Lung (tissue), 11 donors: ENCODE measurements at regions not wholly inside any gene's neighbourhood (a gene's known extent, or its start where the extent isn't known, plus 50 kb on each side); places are given as distances from the start of the nearest gene placed in this dataset.

Source experiments
- ATAC-seq: fragments of 200-7000 bp; cut with Tn5 transposase; one replicate; pipeline ENCODE4 v1.9.1; 2020; ENCODE audit warnings: moderate number of reproducible peaks; ENCODE audit not compliant: insufficient read depth, low FRiP score
- DNase-seq, 3 donors: peaks; one replicate each; pipeline ENCODE4 v3.0.0-alpha.2; 2013 to 2017
- H3K27ac ChIP-seq, 2 donors: one replicate each; pipeline ENCODE4 v1.5.1; 2013; ENCODE audit warnings: mild to moderate bottlenecking in 2 of 2, moderate library complexity in 2 of 2, control low read depth in 1 of 2, inconsistent platforms in 1 of 2, low read depth in 1 of 2, low read length in 1 of 2
- H3K27me3 ChIP-seq, 3 donors: one replicate each; pipeline ENCODE4 v1.5.1; 2013; ENCODE audit warnings: low read length in 2 of 3; ENCODE audit not compliant: control insufficient read depth in 3 of 3, insufficient read depth in 3 of 3
- H3K36me3 ChIP-seq, 4 donors: one replicate each; pipeline ENCODE4 v1.5.1; 2013; ENCODE audit warnings: low read length in 4 of 4, mild to moderate bottlenecking in 1 of 4, moderate library complexity in 1 of 4; ENCODE audit not compliant: control insufficient read depth in 4 of 4, insufficient read depth in 4 of 4
- H3K4me1 ChIP-seq, 5 donors: one replicate each; pipeline ENCODE4 v1.5.1; 2013; ENCODE audit warnings: low read length in 5 of 5, mild to moderate bottlenecking in 2 of 5, moderate library complexity in 1 of 5; ENCODE audit not compliant: control insufficient read depth in 5 of 5, insufficient read depth in 5 of 5
- H3K4me3 ChIP-seq: one replicate; pipeline ENCODE4 v1.5.1; 2013; ENCODE audit warnings: mild to moderate bottlenecking, control low read depth, moderate library complexity
- H3K9ac ChIP-seq, 2 donors: one replicate each; pipeline ENCODE4 v1.5.1; 2013; ENCODE audit warnings: low read length in 2 of 2, control low read depth in 1 of 2; ENCODE audit not compliant: insufficient read depth in 1 of 2
- H3K9me3 ChIP-seq, 4 donors: one replicate each; pipeline ENCODE4 v1.5.1; 2013; ENCODE audit warnings: low read length in 3 of 4, mild to moderate bottlenecking in 1 of 4, moderate library complexity in 1 of 4; ENCODE audit not compliant: control insufficient read depth in 4 of 4, insufficient read depth in 3 of 4
- CTCF ChIP-seq: IDR thresholded peaks from 2 replicates; pipeline ENCODE4 v1.5.1; 2012; ENCODE audit warnings: mild to moderate bottlenecking; ENCODE audit errors: control extremely low read depth, extremely low read depth
- WGBS, 2 donors: extraction: QIAGEN DNeasy Blood & Tissue Kit; methylation state at CpG; one replicate each; pipeline ENCODE4 v1.1.7; 2013; 5-methylcytosine and 5-hydroxymethylcytosine counted together
- donor health status: control.
- donor health status: control.
- donor health status: Bipolar disorder and iron deficiency.
- donor health status: healthy.
- donor health status: DM: yes; HTN: yes; CAD: no.

GRCh38 chr22:46074771-46075551 lies 75.4 kb upstream of the PPARA start:
- no peak for TF ChIP-seq CTCF
- peak overlapping the region; percentile 55 to 96 for H3K9ac ChIP-seq

GRCh38 chr22:46075764-46076531 lies 74.4 kb upstream of the PPARA start:
- 41 to 68% methylated on average over 15 of the region's 15 CpGs for WGBS, 2 donors
- Histone ChIP-seq H3K4me1 (peaks cover 13 to 72% (median 29%) of the 10 kb centered on the region in 5 donors), H3K27ac (peak overlapping the region; percentile 91 to 95), H3K27me3 (no peaks in the 10 kb centered on the region), H3K4me3 (peak overlapping the region; percentile 31), H3K36me3 (peaks cover 0 to 18% (median 3%) of the 10 kb centered on the region in 4 donors), H3K9me3 (no peaks in the 10 kb centered on the region), H3K9ac (peak overlapping the region in 1 of 2 donors; percentile 96)
- ATAC-seq (no peak), DNase-seq (no peak)
- no peak for TF ChIP-seq CTCF

More at GRCh38 chr22:46074771-46075551, 75.4 kb upstream of the PPARA start:
- H3K36me3 ChIP-seq, result peaks cover 0 to 18% (median 3%) of the 10 kb centered on the region in 4 donors
- H3K4me1 ChIP-seq, result peaks cover 13 to 65% (median 29%) of the 10 kb centered on the region in 5 donors
- WGBS, 2 donors, result 24 to 42% methylated on average over 19 of the region's 19 CpGs
- H3K27ac ChIP-seq, result peak overlapping the region; percentile 91 to 95
- H3K27me3 ChIP-seq, result no peaks in the 10 kb centered on the region
- H3K4me3 ChIP-seq, result peak overlapping the region; percentile 66
- no peak for DNase-seq
- no peaks in the 10 kb centered on the region for H3K9me3 ChIP-seq
- no peak for ATAC-seq

- Histone ChIP-seq H3K9ac (peak overlapping the region; percentile 30 to 73), H3K4me1 (peaks cover 17 to 80% (median 29%) of the 10 kb centered on the region in 5 donors), H3K27ac (peak overlapping the region; percentile 91 to 95), H3K4me3 (no peak overlapping the region), H3K36me3 (peaks cover 0 to 18% (median 3%) of the 10 kb centered on the region in 4 donors), H3K9me3 (no peaks in the 10 kb centered on the region), H3K27me3 (no peaks in the 10 kb centered on the region)
- DNase-seq (no peak), ATAC-seq (no peak)
- TF ChIP-seq CTCF, result no peak
- WGBS, 2 donors, result 36 to 68% methylated on average over 23 of the region's 23 CpGs
Measured at GRCh38 chr22:46076651-46077339, 73.5 kb upstream of the PPARA start.
